ENCODE measurements at regions not wholly inside any gene's neighbourhood (a gene's known extent, or its start where the extent isn't known, plus 50 kb on each side); places are given as distances from the start of the nearest gene placed in this dataset.
"Not testable (repeated sequence)": the region's sequence is repeated elsewhere in the genome, so short reads cannot be mapped to it uniquely, and the experiment has no call there.

DNA sequence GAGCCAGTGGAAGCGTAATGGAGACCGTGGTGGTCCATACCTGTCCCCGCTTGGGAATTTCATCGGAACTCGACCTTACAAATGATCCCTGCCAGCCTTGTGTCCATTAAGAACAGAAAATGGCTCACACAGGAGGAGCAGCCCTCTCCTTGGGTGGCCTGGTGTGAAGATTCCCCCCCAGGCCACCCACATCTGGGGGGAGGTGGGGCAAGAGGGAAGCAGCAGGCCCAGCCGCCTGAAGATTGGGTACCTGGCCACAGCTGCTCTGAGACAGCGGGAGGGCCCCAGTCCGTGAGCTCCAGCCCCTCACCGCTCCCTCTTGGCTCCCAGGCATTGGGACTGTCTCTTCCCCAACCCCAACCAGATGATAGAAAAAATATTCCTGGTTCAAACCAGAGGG is 277.8 kb upstream of the FOXF1 start:
- DNase-seq (ENCODE audit: low read depth, low spot score) (no peak), FAIRE-seq (no peak)
- POLR2A ChIA-PET, result no interaction called here
- intact Hi-C loops (cut with micrococcal nuclease), result no loop called here
- CTCF ChIA-PET, result no interaction called here
- H3K9ac ChIP-seq (replicated peaks; ENCODE audit: extremely low read depth, insufficient read depth, low read length), result no peak overlapping the region
- no peaks in the 10 kb centered on the region for H3K79me2 ChIP-seq (ENCODE audit: control insufficient read depth, insufficient read depth, low read length)
- H3K9me3 ChIP-seq (replicated peaks; ENCODE audit: control insufficient read depth, insufficient read depth, low read length), result no peaks in the 10 kb centered on the region
- no peaks in the 10 kb centered on the region for H3K9me1 ChIP-seq (replicated peaks; ENCODE audit: control insufficient read depth, extremely low read depth, insufficient read depth, low read length)
- H3K4me1 ChIP-seq (ENCODE audit: control insufficient read depth, extremely low read depth, insufficient read depth, low read length), result no peaks in the 10 kb centered on the region
- no peak overlapping the region for H3K4me3 ChIP-seq (replicated peaks in 1 of 3; ENCODE audit: insufficient read depth in 1 of 3, low read depth in 1 of 3, low read length in 3 of 3)
- dilution Hi-C loops (cut with MboI; ENCODE audit: extremely low pct_ligation_motif_present, low sequenced_read_pairs), result no loop called here
- no TSS peak for BruUV-seq (replicated peaks)
- no peak overlapping the region for H3K4me2 ChIP-seq (ENCODE audit: insufficient read depth, low read length)
- no peaks in the 10 kb centered on the region for H3K27me3 ChIP-seq (ENCODE audit: control insufficient read depth in 2 of 2, insufficient read depth in 2 of 2, low read length in 2 of 2)
- no peak for TF ChIP-seq MAX (IDR thresholded peaks at IDR 0.05; ENCODE audit: insufficient read depth, insufficient read length)
- TF ChIP-seq JUN (IDR thresholded peaks at IDR 0.05; ENCODE audit: borderline replicate concordance, insufficient read depth, insufficient read length, low read depth), result no peak
- TF ChIP-seq EZH2 (IDR thresholded peaks at IDR 0.05; ENCODE audit: borderline replicate concordance, low read depth, low read length, severe bottlenecking), result no peak
- no peak for TF ChIP-seq POLR2A (IDR thresholded peaks at IDR 0.05; ENCODE audit: low read depth, low read length)
- no peak for TF ChIP-seq POLR2AphosphoS5 (IDR thresholded peaks at IDR 0.05; ENCODE audit: insufficient read depth, low read depth, low read length)
- TF ChIP-seq FOS (IDR thresholded peaks at IDR 0.05; ENCODE audit: borderline replicate concordance, insufficient read depth, low read length), result no peak
- no peak for TF ChIP-seq GATA2 (IDR thresholded peaks at IDR 0.05; ENCODE audit: insufficient read depth, insufficient read length, low read depth, low read length)
- no peak for TF ChIP-seq MYC (IDR thresholded peaks at IDR 0.05; ENCODE audit: low read depth, low read length)
- no peak for TF ChIP-seq CTCF (IDR thresholded peaks at IDR 0.05; ENCODE audit: extremely low read depth in 1 of 2, insufficient read depth in 1 of 2, low read depth in 1 of 2, low read length in 2 of 2)
- H3K36me3 ChIP-seq (ENCODE audit: control insufficient read depth in 2 of 2, extremely low read depth in 1 of 2, insufficient read depth in 2 of 2, low read length in 2 of 2), result no peaks in the 10 kb centered on the region
- no peak overlapping the region for H3K27ac ChIP-seq (ENCODE audit: insufficient read depth, low read depth, low read length)
- H2AFZ ChIP-seq (ENCODE audit: low read depth, low read length), result no peak overlapping the region
- no peaks in the 10 kb centered on the region for H4K20me1 ChIP-seq (replicated peaks; ENCODE audit: control insufficient read depth, extremely low read depth, insufficient read depth, low read length)

- H2AFZ ChIP-seq (ENCODE audit: low read depth, low read length); H3K9me1 ChIP-seq (replicated peaks; ENCODE audit: control insufficient read depth, extremely low read depth, insufficient read depth, low read length); H3K27me3 ChIP-seq (ENCODE audit: control insufficient read depth in 2 of 2, insufficient read depth in 2 of 2, low read length in 2 of 2); CTCF ChIA-PET; H3K4me3 ChIP-seq (replicated peaks in 1 of 3; ENCODE audit: insufficient read depth in 1 of 3, low read depth in 1 of 3, low read length in 3 of 3); POLR2A ChIA-PET; H4K20me1 ChIP-seq (replicated peaks; ENCODE audit: control insufficient read depth, extremely low read depth, insufficient read depth, low read length); H3K4me1 ChIP-seq (ENCODE audit: control insufficient read depth, extremely low read depth, insufficient read depth, low read length); H3K9ac ChIP-seq (replicated peaks; ENCODE audit: extremely low read depth, insufficient read depth, low read length); intact Hi-C loops (cut with micrococcal nuclease); H3K79me2 ChIP-seq (ENCODE audit: control insufficient read depth, insufficient read depth, low read length); dilution Hi-C loops (cut with MboI; ENCODE audit: extremely low pct_ligation_motif_present, low sequenced_read_pairs); DNase-seq (ENCODE audit: low read depth, low spot score); BruUV-seq (replicated peaks); FAIRE-seq; H3K27ac ChIP-seq (ENCODE audit: insufficient read depth, low read depth, low read length); H3K4me2 ChIP-seq (ENCODE audit: insufficient read depth, low read length); H3K9me3 ChIP-seq (replicated peaks; ENCODE audit: control insufficient read depth, insufficient read depth, low read length); H3K36me3 ChIP-seq (ENCODE audit: control insufficient read depth in 2 of 2, extremely low read depth in 1 of 2, insufficient read depth in 2 of 2, low read length in 2 of 2): not testable (repeated sequence)
Observed at GRCh38 chr16:86233506-86233905, 276.8 kb upstream of the FOXF1 start.

Data from endothelial cell of umbilical vein (primary cell).